Umbilical cord (tissue), 1 donor: ENCODE measurements at regions not wholly inside any gene's neighbourhood (a gene's known extent, or its start where the extent isn't known, plus 50 kb on each side); places are given as distances from the start of the nearest gene placed in this dataset.
A peak's percentile ranks its signal among the peaks of the same experiment; 100 is the strongest.

ENCODE experiments used
- DNase-seq: peaks from one replicate; pipeline ENCODE4 v3.0.0-alpha.2; 2015; ENCODE audit warnings: low spot score

DNA sequence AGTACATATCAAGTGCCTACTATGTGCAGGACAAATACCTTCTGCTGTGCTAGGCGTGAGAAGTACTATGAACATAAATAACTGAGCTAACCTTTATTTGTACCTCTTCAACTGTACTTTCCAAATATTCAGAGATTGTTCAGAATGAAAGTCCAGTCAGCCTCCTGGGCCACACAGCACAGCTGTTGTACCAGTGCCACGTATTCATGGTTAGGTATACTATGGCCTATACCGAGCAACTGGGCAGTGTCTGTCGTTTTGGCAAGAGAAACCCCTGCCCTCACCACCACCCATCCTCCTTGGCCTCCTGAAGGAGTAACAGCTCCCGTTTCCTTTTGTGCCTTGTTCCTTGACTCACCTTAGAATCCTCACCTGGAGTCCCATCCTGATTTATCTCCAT is 53.0 kb downstream of the RASSF10 start:
- no peak for DNase-seq

DNA sequence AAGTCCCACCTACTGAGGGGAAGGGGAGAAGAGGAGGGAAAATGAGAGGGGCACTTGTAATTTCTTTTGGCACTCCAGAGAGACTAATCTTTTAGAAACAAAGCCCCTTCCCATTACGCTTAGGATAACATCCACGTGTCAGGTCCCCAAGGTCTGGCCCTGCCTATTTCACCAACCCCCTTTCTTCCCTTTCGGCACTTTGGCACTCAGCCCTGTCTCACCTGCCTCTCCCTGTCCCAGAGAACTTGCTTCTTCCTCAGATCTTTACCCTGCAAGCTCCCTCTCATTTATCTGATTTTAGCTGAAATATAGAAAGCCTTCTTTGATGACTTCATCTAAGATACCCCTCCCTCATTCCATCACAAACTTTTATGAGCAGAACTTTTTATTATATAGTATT is 55.5 kb downstream of the RASSF10 start:
- DNase-seq = no peak

DNA sequence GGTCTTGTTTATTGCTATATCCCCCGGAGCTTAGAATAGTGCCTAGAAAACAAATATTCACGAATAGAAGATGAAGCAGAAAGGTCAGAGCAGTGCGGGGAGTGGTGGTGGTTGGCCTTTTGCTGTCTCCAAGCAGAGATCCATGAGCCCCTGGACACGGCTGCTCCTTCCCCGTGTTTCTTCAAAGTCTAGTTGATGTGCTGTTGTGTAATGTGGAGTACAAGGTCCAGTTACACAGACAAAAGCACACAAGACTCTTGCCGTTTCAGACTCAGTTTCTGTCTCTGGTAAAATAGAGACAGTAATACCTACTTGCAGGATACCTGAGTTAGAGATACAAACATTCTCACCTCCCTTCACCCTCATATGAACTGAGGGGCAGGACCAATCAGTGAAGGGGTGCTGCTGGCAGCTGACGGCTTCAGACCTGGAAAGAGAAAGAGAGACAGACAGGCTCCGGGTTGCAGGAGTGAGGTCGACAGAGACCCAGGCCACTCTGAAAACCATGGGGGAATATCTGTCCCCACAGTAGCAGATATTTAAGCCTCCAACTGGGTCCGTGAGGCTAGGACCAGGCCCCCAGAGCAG is 56.2 kb downstream of the RASSF10 start:
- DNase-seq = no peak

DNA sequence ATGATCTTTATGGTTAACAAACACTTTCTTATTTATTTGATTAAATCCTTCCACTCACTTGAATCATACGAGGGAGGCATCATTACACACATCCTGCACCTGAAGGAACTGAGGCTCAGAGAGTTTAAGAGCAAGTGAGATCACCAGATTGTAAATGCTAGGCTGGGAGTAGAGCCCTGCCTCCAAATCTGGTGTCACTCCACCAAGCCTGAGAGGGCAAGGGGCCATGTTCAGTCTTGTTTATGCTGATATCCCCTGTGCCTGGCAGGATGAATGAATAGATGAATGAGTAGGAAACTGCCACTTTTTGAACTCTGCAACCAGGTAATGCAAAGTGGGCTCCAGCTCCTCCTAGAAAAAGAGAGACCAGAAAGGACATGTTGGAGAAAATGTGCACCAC is 59.1 kb downstream of the RASSF10 start:
- no peak for DNase-seq

GRCh38 chr11:13073119-13073981 is 64.2 kb downstream of the RASSF10 start:
- DNase-seq = no peak

GRCh38 chr11:13074714-13075464 is 65.8 kb downstream of the RASSF10 start:
- DNase-seq = no peak

DNA sequence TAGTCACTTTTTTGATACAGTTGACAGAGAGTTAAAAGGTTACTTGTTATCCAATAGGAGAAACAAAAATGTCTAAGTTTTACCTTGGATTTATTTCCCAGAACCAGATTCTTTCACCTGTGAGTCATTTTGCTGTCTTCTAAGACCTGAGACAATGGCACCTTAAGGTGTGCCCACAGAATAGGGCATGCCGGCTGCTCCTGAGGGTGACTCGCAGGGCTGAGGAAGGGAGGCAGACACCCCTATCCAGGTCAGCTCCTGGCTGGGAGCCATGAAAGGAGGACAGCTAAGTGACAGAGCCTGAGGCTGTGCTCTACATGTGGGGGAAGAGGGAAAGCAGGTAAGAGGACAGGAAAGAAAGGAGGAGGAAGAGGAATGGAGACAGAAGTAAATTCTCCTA is 67.8 kb downstream of the RASSF10 start:
- DNase-seq = no peak

DNA sequence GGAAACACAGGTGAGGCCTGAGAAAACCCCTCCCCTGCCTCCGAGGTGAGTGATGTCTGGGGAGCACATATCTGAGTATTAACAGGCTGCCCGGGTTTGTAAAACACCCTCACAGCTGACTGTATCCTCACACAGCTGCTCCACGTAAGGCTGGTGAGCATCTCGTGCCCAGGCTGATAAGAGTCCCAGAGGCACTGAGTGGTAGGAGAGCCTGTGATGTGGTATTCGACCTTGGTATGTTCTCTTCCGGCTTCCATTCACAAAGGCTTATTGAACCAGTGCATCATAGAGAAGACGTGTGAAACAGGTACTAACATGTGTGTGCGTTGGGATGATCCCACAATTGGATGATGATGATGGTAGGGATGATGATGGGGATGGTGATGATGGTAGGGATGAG is 71.7 kb downstream of the RASSF10 start:
- DNase-seq = no peak

GRCh38 chr11:13082588-13082987 is 73.5 kb downstream of the RASSF10 start:
- DNase-seq = no peak

DNA sequence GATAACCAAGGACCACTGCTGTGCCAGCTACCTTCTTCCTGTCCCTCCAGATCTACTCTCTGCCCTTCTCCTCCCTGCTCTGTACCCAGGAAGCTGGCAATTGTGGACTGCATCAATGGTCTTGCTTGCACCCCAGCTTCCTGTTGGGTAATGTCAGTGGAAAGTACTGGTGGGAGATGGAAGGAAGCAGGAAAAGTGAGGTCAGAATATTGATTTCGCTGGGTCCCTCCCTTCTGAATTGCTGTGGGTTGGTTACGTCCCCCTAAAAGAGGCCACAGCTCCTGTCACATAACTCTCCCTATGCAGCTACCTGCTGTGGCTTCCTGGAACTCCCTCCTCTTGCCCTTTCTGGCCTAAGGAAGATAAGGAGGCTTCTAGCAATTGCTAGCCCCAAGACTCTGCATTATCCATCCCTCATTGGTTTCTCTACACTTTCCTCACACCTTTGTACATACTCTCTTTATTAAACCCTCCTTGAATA is 81.2 kb downstream of the RASSF10 start:
- DNase-seq = no peak

GRCh38 chr11:13091373-13091772 is 82.3 kb downstream of the RASSF10 start:
- no peak for DNase-seq

DNA sequence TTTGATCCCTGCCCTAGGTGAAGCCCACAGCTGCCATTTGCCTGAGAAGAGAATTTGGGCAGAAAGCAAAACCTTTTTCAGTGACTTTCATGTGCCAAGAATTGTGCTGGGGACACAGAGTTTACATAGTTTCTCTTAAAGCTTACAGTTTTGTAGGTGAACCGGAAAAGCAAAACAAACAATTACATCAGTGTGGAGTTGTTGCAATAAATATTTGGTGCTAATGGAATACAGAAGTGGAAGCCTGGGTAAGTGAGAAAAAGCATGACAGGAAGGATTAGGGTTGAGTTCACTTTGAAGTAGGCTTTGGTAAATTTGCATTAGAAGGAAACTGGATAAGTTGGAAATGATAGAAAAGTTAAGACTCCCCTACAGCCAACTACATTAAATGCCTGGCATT is 82.7 kb downstream of the RASSF10 start:
- DNase-seq = no peak

DNA sequence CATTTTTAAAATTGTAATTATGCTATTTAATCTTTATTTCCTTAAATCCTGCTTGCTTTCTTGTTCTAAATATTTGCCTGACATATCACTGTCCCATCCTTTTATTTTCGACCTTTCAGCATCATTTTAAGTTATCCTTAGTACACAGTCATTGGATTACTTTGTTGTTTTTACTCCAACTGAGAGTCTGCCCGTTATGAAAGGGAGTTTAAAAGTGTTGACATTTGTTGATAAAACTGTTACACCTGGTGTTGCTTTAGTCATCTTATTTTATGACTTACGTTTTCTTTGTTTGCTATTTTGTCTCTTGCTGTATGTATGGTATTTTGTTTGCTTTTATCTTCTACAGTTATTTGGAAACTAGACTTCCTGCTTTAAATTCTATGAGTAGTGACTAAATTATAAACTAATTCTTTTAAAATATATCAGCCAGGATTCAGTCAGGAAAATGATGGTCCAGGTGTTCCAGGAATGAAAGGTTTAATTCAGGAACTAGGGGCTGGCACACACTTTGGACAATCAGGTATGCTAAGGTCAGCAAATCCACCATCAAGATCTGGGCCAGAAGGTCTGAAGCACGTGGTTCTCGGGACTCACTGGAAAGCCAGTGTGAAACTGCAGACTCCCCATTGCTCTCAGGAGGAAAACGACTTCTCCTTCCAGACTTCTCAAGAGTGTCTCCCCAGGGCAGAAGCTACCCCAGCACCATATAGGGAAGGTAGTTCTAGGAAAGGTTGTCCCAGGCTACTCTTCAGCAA is 86.0 kb downstream of the RASSF10 start:
- no peak for DNase-seq

DNA sequence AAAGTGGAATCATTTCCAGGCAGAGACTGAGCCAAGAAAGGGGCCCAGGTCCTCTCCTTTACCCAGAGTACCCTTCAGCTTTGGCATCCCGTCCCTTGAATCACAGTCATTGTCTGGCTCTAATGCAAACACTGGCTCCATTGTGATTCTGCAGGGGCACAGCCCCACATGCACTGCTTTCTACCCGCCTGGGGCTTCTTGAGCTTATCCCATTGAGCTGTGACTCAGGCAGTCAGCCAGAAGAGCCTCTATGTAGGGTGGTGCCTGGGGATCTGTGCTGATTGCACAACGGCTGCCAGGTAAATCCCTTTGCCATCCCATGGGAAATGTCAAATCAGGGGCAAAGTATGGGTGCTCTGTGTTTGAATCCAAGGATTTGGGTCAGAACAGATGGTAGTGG is 88.9 kb downstream of the RASSF10 start:
- no peak for DNase-seq

GRCh38 chr11:13098616-13099289 is 89.6 kb downstream of the RASSF10 start:
- DNase-seq = no peak

DNA sequence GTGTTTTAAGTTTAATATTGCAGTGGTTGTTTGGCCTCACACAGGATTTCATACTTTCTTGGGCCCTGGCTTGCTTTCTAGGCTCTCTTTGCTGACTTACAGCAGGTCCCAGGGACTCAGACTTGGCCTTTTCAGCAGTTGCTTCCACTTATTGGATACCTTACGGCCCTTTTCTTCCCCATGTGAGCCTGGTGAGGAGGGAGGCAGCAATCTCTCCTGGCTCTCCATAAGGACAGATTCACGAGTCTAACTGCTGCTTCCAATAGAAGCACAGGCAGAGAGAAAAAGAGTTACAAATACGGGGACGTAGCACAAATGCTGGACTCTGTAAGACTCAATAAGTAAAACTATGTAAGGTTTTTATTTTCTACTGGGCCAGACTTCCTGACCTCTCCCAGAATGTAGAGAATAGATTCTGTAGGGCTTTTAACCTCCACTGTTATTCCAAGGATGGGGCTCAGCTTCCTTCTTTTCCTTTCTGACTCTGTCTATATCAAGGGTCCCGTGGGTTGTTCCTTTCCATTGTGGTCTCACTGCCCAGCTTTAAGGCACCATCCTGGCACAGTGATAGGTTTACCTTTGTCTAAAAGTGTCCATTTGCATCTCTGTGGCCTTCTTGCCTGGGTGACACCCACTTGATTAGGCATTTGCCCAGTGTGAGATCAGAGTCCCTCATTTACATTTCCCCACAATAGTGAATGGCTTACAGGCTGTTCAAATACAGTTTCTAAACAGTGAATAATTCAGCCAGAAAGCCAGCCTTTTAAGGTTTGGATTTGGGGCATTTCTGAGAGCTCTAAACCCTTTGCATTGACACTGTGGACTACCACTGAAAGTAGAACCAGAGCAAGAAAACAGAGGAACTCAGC is 92.8 kb downstream of the RASSF10 start:
- DNase-seq = peak; percentile 18

- DNase-seq = no peak
These were observed 93.4 kb downstream of the RASSF10 start for GRCh38 chr11:13102513-13102840.

- no peak for DNase-seq
These were observed 93.9 kb downstream of the RASSF10 start for GRCh38 chr11:13102865-13103539.

DNA sequence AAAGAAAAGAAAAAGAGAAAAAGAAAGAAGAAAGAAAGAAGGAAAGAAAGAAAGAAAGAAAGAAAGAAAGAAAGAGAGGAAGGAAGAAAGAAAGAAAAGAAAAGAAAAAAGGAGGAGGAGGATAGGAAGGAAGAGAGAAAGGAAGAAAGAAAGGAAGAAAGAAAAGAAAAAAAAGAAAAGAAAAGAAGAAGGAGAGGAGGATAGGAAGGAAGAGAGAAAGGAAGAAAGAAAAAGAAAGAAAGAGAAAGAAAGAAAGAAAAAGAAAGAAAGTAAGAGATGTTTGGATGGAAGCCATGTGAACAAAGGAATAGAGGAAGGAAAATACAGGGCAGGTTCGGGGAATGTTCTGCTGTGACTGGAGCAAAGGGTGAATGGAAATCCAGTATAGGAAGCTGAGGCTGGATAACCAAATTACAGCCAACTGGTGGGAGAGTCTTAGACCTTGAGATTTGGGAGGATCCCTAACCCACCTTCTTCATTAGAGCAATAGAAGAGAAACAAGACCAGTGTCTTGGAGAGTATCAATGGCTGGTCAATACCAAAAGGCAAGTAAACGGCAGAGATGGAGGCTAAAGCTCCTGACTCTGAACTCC is 94.9 kb downstream of the RASSF10 start:
- DNase-seq = no peak
